SK-N-SH (cell line): ENCODE measurements at regions not wholly inside any gene's neighbourhood (a gene's known extent, or its start where the extent isn't known, plus 50 kb on each side); places are given as distances from the start of the nearest gene placed in this dataset.

Source experiments
- EP300 ChIP-seq, 2 experiments: IDR thresholded peaks; 2 replicates each; pipeline versions ENCODE4 v1.4.0 to v1.6.1; 2012; ENCODE audit warnings: borderline replicate concordance in 1 of 2, low read depth in 1 of 2, low read length in 1 of 2
- FOXJ3 ChIP-seq: sonication (generic); formaldehyde crosslinking; IDR thresholded peaks from 2 replicates; pipeline ENCODE4 v1.5.1; 2020; ENCODE audit warnings: mild to moderate bottlenecking, missing genetic modification reagents
- IRF3 ChIP-seq: fragments of 150-350 bp; IDR thresholded peaks from 2 replicates; pipeline ENCODE4 v1.6.1; 2016; ENCODE audit warnings: mild to moderate bottlenecking, low read depth, low read length
- SIN3A ChIP-seq: IDR thresholded peaks from 2 replicates; pipeline ENCODE4 v1.6.1; 2012; ENCODE audit warnings: low read depth, mild to moderate bottlenecking, low read length, moderate library complexity, borderline replicate concordance
- SMC3 ChIP-seq: IDR thresholded peaks from 2 replicates; pipeline ENCODE4 v1.6.1; 2012; ENCODE audit warnings: low read depth, low read length, improper control_type of control experiment
- TAF1 ChIP-seq: IDR thresholded peaks from 2 replicates; pipeline ENCODE4 v1.6.1; 2012; ENCODE audit warnings: low read depth, mild to moderate bottlenecking, low read length, moderate library complexity, borderline replicate concordance
- TCF12 ChIP-seq: IDR thresholded peaks from 2 replicates; pipeline ENCODE4 v1.4.0; 2012
- YY1 ChIP-seq: IDR thresholded peaks from 2 replicates; pipeline ENCODE4 v1.4.0; 2012; ENCODE audit warnings: low read depth, mild to moderate bottlenecking
- TF ChIP-seq, protein P1 (sequence below): fragments of 200-600 bp; sonication (generic); IDR thresholded peaks from 2 replicates; pipeline ENCODE4 v1.6.1; 2017; ENCODE audit warnings: antibody characterized with exemption, mild to moderate bottlenecking, moderate library complexity
- TF ChIP-seq, protein P2 (sequence below): IDR thresholded peaks from 2 replicates; pipeline ENCODE4 v1.4.0; 2012; ENCODE audit warnings: low read depth, borderline replicate concordance

GRCh38 chr5:167771571-167771970 is 519.9 kb upstream of the WWC1 start:
- TF ChIP-seq EP300 (IDR thresholded peaks at IDR 0.05; ENCODE audit: borderline replicate concordance in 1 of 2, low read depth in 1 of 2, low read length in 1 of 2) (no peak), TCF12 (no peak), IRF3 (no peak), YY1 (no peak), SIN3A (no peak), TAF1 (no peak), SMC3 (no peak), FOXJ3 (CRISPR knock-in tag) (no peak)
- TF ChIP-seq, protein P1, sequence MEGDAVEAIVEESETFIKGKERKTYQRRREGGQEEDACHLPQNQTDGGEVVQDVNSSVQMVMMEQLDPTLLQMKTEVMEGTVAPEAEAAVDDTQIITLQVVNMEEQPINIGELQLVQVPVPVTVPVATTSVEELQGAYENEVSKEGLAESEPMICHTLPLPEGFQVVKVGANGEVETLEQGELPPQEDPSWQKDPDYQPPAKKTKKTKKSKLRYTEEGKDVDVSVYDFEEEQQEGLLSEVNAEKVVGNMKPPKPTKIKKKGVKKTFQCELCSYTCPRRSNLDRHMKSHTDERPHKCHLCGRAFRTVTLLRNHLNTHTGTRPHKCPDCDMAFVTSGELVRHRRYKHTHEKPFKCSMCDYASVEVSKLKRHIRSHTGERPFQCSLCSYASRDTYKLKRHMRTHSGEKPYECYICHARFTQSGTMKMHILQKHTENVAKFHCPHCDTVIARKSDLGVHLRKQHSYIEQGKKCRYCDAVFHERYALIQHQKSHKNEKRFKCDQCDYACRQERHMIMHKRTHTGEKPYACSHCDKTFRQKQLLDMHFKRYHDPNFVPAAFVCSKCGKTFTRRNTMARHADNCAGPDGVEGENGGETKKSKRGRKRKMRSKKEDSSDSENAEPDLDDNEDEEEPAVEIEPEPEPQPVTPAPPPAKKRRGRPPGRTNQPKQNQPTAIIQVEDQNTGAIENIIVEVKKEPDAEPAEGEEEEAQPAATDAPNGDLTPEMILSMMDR, result no peak
- TF ChIP-seq, protein P2, sequence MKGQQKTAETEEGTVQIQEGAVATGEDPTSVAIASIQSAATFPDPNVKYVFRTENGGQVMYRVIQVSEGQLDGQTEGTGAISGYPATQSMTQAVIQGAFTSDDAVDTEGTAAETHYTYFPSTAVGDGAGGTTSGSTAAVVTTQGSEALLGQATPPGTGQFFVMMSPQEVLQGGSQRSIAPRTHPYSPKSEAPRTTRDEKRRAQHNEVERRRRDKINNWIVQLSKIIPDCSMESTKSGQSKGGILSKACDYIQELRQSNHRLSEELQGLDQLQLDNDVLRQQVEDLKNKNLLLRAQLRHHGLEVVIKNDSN, result no peak
